ENCODE measurements at regions not wholly inside any gene's neighbourhood (a gene's known extent, or its start where the extent isn't known, plus 50 kb on each side); places are given as distances from the start of the nearest gene placed in this dataset.
"Not testable (repeated sequence)": the region's sequence is repeated elsewhere in the genome, so short reads cannot be mapped to it uniquely, and the experiment has no call there.

DNA sequence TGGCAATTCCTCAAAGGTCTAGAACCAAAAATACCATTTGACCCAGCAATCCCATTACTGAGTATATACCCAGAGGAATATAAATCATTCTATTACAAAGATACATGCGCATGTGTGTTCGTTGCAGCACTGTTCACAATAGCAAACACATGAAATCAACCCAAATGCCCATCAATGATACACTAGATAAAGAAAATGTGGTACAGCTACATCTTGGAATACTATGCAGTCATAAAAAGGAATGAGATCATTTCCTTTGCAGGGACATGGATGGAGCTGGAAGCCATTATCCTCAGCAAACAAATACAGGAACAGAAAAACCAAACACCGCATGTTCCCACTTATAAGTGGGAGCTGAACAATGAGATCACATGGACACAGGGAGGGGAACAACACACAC, 95.9 kb upstream of the LYPLAL1 start:
- not testable (repeated sequence) for H3K27me3 Mint-ChIP-seq (ENCODE audit: low read depth)

GRCh38 chr1:219081943-219082925, 91.4 kb upstream of the LYPLAL1 start:
- H3K4me1 Mint-ChIP-seq (ENCODE audit: low read depth): no peaks in the 10 kb centered on the region
- H3K36me3 Mint-ChIP-seq (ENCODE audit: low read depth): no peaks in the 10 kb centered on the region
- H3K27ac Mint-ChIP-seq: no peak overlapping the region
- H3K9me3 Mint-ChIP-seq: no peaks in the 10 kb centered on the region
- no peaks in the 10 kb centered on the region for H3K27me3 Mint-ChIP-seq (ENCODE audit: low read depth)
- H3K4me3 Mint-ChIP-seq: no peak overlapping the region
- DNase-seq (ENCODE audit: low spot score): no peak

More for the DNA sequence above, 95.9 kb upstream of the LYPLAL1 start:
- not testable (repeated sequence) for H3K36me3 Mint-ChIP-seq (ENCODE audit: low read depth); H3K4me3 Mint-ChIP-seq; DNase-seq (ENCODE audit: low spot score); H3K9me3 Mint-ChIP-seq; H3K27ac Mint-ChIP-seq; H3K4me1 Mint-ChIP-seq (ENCODE audit: low read depth)

DNA sequence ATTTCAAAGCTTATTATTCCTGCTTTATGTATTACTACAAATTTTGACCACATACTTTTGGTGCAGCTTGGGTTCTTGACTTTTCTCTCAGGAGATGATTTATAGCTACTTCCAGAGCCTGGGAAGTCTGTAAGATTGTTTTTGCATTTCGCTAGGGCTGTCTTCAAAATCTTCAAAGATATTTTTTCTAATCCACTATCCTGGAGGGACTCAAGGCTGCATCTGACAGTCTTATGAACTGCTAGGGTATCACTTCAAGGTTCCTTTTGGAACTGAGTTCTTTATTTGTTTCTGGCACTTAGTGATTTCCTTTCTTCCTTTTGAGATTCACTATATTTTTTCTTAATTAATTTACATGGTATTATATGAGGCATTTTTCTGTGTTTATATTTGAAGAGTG, 90.0 kb upstream of the LYPLAL1 start:
- H3K4me1 Mint-ChIP-seq (ENCODE audit: low read depth): no peaks in the 10 kb centered on the region
- H3K27ac Mint-ChIP-seq: no peak overlapping the region
- no peaks in the 10 kb centered on the region for H3K9me3 Mint-ChIP-seq
- no peak for DNase-seq (ENCODE audit: low spot score)
- no peaks in the 10 kb centered on the region for H3K36me3 Mint-ChIP-seq (ENCODE audit: low read depth)
- H3K27me3 Mint-ChIP-seq (ENCODE audit: low read depth): no peaks in the 10 kb centered on the region
- H3K4me3 Mint-ChIP-seq: no peak overlapping the region

DNA sequence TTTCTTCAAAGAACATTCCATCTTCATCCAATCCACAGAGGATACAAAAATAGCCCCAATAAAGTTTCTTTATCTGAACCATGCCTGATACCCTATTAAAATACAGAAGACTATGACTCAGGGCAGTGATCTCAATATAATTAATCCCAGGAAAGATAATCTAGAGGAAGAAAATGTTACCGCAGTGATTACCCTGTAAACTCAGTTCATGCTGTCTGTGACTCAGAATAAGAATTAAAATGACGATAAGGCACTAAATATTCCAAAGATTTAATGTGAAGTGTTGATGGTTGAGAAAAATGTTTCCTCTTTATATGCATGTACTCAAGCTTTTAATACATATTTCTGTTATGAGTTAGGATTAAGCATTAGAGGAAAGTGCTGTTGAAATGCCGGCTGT, 88.6 kb upstream of the LYPLAL1 start:
- no peaks in the 10 kb centered on the region for H3K27me3 Mint-ChIP-seq (ENCODE audit: low read depth)
- no peak for DNase-seq (ENCODE audit: low spot score)
- H3K4me1 Mint-ChIP-seq (ENCODE audit: low read depth): no peaks in the 10 kb centered on the region
- H3K4me3 Mint-ChIP-seq: no peak overlapping the region
- H3K9me3 Mint-ChIP-seq: no peaks in the 10 kb centered on the region
- no peak overlapping the region for H3K27ac Mint-ChIP-seq
- H3K36me3 Mint-ChIP-seq (ENCODE audit: low read depth): no peaks in the 10 kb centered on the region

GRCh38 chr1:219085988-219086387, 87.7 kb upstream of the LYPLAL1 start:
- H3K4me3 Mint-ChIP-seq: no peak overlapping the region

GRCh38 chr1:219086956-219087469, 86.7 kb upstream of the LYPLAL1 start:
- no peak for DNase-seq (ENCODE audit: low spot score)
- Mint-ChIP-seq H3K4me1 (ENCODE audit: low read depth) (no peaks in the 10 kb centered on the region), H3K9me3 (no peaks in the 10 kb centered on the region), H3K36me3 (ENCODE audit: low read depth) (no peaks in the 10 kb centered on the region), H3K27ac (no peak overlapping the region), H3K27me3 (ENCODE audit: low read depth) (no peaks in the 10 kb centered on the region), H3K4me3 (no peak overlapping the region)

More at GRCh38 chr1:219085988-219086387, 87.7 kb upstream of the LYPLAL1 start:
- DNase-seq (ENCODE audit: low spot score): no peak
- H3K9me3 Mint-ChIP-seq: no peaks in the 10 kb centered on the region
- no peaks in the 10 kb centered on the region for H3K36me3 Mint-ChIP-seq (ENCODE audit: low read depth)
- H3K27ac Mint-ChIP-seq: no peak overlapping the region
- no peaks in the 10 kb centered on the region for H3K4me1 Mint-ChIP-seq (ENCODE audit: low read depth)
- H3K27me3 Mint-ChIP-seq (ENCODE audit: low read depth): no peaks in the 10 kb centered on the region

DNA sequence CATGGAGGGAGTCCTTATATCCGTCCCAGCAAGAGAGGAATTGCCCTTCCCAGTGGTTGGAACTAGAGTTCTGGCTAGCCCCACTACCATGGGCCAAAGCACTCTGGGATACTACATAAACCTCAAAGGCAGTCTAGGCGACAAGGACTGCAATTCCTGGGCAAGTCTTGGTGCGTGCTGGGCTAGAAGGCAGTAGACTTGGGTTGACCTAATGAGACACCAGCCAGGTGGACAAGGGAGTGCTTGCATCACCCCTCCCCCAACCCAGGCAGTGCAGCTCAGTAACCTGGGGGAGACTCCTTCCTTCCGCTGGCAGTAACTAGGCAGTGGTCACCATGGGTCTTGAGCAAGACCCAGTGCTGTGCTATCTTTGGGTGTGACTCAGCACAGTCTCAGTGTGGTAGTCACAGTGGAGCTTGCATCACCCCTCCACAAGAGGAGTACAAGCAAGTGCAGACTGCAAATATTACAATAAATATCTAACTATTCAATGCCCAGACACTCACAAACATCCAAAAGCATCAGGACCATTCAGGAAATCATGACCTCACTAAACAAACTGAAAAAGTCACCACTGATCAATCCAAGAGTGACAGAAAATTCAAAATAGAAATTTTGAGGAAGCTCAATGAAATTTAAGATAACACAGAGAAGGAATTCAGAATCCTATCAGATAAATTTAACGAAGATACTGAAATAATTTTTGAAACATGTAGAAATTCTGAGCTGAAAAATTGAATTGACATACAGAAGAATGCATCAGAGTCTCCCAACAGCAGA, 84.7 kb upstream of the LYPLAL1 start:
- Mint-ChIP-seq H3K27me3 (ENCODE audit: low read depth) (no peaks in the 10 kb centered on the region), H3K9me3 (no peaks in the 10 kb centered on the region), H3K4me1 (ENCODE audit: low read depth) (no peaks in the 10 kb centered on the region), H3K4me3 (no peak overlapping the region), H3K27ac (no peak overlapping the region), H3K36me3 (ENCODE audit: low read depth) (no peaks in the 10 kb centered on the region)
- DNase-seq (ENCODE audit: low spot score): no peak

GRCh38 chr1:219090607-219091006, 83.1 kb upstream of the LYPLAL1 start:
- Mint-ChIP-seq H3K9me3 (no peaks in the 10 kb centered on the region), H3K27ac (no peak overlapping the region), H3K4me1 (ENCODE audit: low read depth) (no peaks in the 10 kb centered on the region), H3K36me3 (ENCODE audit: low read depth) (no peaks in the 10 kb centered on the region), H3K27me3 (ENCODE audit: low read depth) (no peaks in the 10 kb centered on the region), H3K4me3 (no peak overlapping the region)
- DNase-seq (ENCODE audit: low spot score): no peak

DNA sequence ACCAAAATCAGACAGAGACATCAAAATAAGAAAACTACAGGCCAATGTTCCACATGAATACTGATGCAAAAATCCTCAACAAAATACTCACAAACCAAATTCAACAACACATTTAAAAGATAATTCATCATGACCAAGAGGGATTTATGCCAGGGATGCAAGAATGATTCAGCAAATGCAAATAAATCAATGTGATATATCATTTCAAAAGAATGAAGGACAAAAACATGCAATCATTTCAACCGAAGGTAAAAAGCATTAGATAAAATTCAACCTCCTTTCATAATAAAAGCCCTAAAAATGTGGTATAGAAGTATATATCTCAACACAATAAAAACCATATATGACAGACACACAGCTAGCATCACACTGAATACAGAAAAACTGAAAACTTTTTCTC, 81.5 kb upstream of the LYPLAL1 start:
- Mint-ChIP-seq H3K4me1 (ENCODE audit: low read depth) (no peaks in the 10 kb centered on the region), H3K36me3 (ENCODE audit: low read depth) (no peaks in the 10 kb centered on the region), H3K27me3 (ENCODE audit: low read depth) (no peaks in the 10 kb centered on the region), H3K4me3 (no peak overlapping the region), H3K9me3 (no peaks in the 10 kb centered on the region), H3K27ac (no peak overlapping the region)
- no peak for DNase-seq (ENCODE audit: low spot score)

DNA sequence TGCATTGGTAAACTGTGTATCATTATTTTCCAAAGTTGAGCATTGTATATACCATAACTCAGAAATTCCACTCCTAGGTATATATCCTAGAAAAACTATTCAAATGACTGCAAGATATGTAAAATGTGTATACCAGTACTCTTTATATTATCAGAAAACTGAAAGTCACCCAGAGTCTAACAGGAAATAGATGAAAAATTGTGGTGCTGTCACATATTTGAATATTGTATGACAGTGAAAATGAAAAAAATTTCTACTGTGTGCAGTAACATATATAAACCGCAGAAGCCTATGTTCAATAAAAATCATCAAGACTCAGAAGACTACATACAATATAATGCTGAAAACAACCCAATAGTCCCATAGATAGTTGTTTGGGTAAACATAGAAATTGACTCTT, 74.4 kb upstream of the LYPLAL1 start:
- H3K4me1 Mint-ChIP-seq (ENCODE audit: low read depth): no peaks in the 10 kb centered on the region
- H3K36me3 Mint-ChIP-seq (ENCODE audit: low read depth): no peaks in the 10 kb centered on the region
- H3K27ac Mint-ChIP-seq: no peak overlapping the region
- H3K9me3 Mint-ChIP-seq: no peaks in the 10 kb centered on the region
- no peaks in the 10 kb centered on the region for H3K27me3 Mint-ChIP-seq (ENCODE audit: low read depth)
- no peak overlapping the region for H3K4me3 Mint-ChIP-seq
- DNase-seq (ENCODE audit: low spot score): no peak

DNA sequence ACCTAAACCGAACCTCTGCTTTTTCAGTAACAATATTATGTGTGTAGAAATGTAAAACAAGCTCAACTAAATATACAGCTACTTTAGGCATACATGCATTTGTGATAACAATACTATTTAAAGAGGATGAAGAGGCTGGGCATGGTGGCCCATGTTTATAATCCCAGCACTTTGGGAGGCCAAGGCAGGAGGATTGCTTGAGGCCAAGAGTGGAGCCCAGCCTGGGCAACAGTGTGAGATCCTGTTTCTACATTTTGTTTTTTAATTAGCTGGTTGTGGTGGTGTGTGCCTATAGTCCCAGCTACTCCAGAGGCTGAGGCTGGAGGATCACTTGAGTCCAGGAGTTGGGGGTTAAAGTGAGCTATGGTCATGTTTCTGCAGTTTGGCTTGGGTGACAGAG, 73.6 kb upstream of the LYPLAL1 start:
- no peak for DNase-seq (ENCODE audit: low spot score)
- H3K9me3 Mint-ChIP-seq: no peaks in the 10 kb centered on the region
- H3K4me1 Mint-ChIP-seq (ENCODE audit: low read depth): no peaks in the 10 kb centered on the region
- no peaks in the 10 kb centered on the region for H3K27me3 Mint-ChIP-seq (ENCODE audit: low read depth)
- no peak overlapping the region for H3K4me3 Mint-ChIP-seq
- H3K27ac Mint-ChIP-seq: no peak overlapping the region
- no peaks in the 10 kb centered on the region for H3K36me3 Mint-ChIP-seq (ENCODE audit: low read depth)

DNA sequence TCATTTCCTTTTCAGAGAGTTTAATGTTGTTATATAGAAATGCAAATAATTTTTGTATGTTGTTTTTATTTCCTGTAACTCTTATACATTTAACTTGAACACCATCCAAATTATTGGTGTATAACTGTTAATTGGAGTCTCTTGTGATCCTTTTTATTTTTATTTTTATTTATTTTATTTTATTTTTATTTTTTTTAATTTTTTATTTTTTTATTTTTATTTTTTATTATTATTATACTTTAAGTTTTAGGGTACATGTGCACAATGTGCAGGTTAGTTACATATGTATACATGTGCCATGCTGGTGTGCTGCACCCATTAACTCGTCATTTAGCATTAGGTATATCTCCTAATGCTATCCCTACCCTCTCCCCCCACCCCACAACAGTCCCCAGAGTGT, 71.2 kb upstream of the LYPLAL1 start:
- H3K36me3 Mint-ChIP-seq (ENCODE audit: low read depth); H3K27ac Mint-ChIP-seq; H3K4me1 Mint-ChIP-seq (ENCODE audit: low read depth); H3K27me3 Mint-ChIP-seq (ENCODE audit: low read depth); H3K9me3 Mint-ChIP-seq; H3K4me3 Mint-ChIP-seq; DNase-seq (ENCODE audit: low spot score): not testable (repeated sequence)

GRCh38 chr1:219105893-219106292, 67.8 kb upstream of the LYPLAL1 start:
- no peaks in the 10 kb centered on the region for H3K4me1 Mint-ChIP-seq (ENCODE audit: low read depth)
- no peaks in the 10 kb centered on the region for H3K36me3 Mint-ChIP-seq (ENCODE audit: low read depth)
- no peak overlapping the region for H3K4me3 Mint-ChIP-seq
- no peaks in the 10 kb centered on the region for H3K27me3 Mint-ChIP-seq (ENCODE audit: low read depth)
- peaks cover 3% of the 10 kb centered on the region for H3K9me3 Mint-ChIP-seq
- DNase-seq (ENCODE audit: low spot score): no peak
- H3K27ac Mint-ChIP-seq: no peak overlapping the region

DNA sequence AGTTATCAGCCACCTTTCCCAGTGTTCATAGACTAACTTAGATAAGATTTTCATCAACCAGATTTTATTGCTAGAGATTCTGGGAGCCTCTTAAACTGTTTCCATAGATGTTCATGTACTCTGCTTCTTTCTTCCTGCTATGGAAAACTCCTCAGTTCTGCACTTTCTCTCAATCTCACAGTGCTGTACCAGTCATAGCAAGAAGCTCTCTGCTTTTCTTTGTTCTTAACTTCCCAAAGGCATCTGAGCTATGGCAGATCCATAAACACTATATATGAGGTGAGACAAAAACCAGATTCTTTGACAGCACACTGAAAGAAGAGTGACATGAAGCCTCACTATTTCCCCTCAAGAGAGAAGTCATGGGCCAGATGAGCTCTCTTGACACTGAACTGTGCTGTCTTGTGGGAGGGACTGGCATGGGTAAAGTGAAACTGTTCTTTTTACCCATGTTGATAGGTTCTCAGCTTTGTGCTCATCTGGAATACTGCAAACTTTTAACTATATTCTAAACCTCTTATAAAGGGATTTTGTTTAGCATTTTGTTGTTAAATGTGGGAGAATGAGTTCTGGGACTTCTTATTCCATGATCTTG, 64.2 kb upstream of the LYPLAL1 start:
- no peaks in the 10 kb centered on the region for H3K4me1 Mint-ChIP-seq (ENCODE audit: low read depth)
- H3K4me3 Mint-ChIP-seq: no peak overlapping the region
- H3K27me3 Mint-ChIP-seq (ENCODE audit: low read depth): no peaks in the 10 kb centered on the region
- peaks cover 7% of the 10 kb centered on the region for H3K9me3 Mint-ChIP-seq
- H3K36me3 Mint-ChIP-seq (ENCODE audit: low read depth): no peaks in the 10 kb centered on the region
- H3K27ac Mint-ChIP-seq: no peak overlapping the region
- no peak for DNase-seq (ENCODE audit: low spot score)

Data from T-helper 2 cell treated with Interferon-gamma antibody and Interleukin-4, amounts not matched to agents 5 μg/mL and 100 μg/mL, for 36 hours (primary cell).